ENCODE measurements at regions not wholly inside any gene's neighbourhood (a gene's known extent, or its start where the extent isn't known, plus 50 kb on each side); places are given as distances from the start of the nearest gene placed in this dataset.

GRCh38 chr10:36253731-36254130, 611.6 kb upstream of the FZD8 start:
- Histone ChIP-seq H3K4me1 (peaks cover 0 to 15% (median 7%) of the 10 kb centered on the region in 4 donors), H3K9me3 (no peaks in the 10 kb centered on the region), H3K36me3 (no peaks in the 10 kb centered on the region), H3K27ac (no peak overlapping the region), H3K27me3 (no peaks in the 10 kb centered on the region), H3K4me3 (no peak overlapping the region)
- intact Hi-C loops (cut with DNase I), result loop anchor here (10.0 kb wide), 1 partner anchor 609 kb away; the partner anchor contains the start of gene FZD8
- no peak for TF ChIP-seq EP300 (IDR thresholded peaks at IDR 0.05)
- no peak for TF ChIP-seq POLR2AphosphoS5 (IDR thresholded peaks at IDR 0.05)
- no peak for TF ChIP-seq POLR2A (IDR thresholded peaks at IDR 0.05)
- no peak for DNase-seq
- 62 to 80% methylated on average over 3 of the region's 3 CpGs for WGBS, 2 donors

GRCh38 chr10:36251068-36251467, 609.0 kb upstream of the FZD8 start:
- H3K27ac ChIP-seq, result no peak overlapping the region
- peaks cover 0 to 15% (median 7%) of the 10 kb centered on the region in 4 donors for H3K4me1 ChIP-seq
- H3K9me3 ChIP-seq, result no peaks in the 10 kb centered on the region
- H3K4me3 ChIP-seq, result no peak overlapping the region
- no peaks in the 10 kb centered on the region for H3K36me3 ChIP-seq
- 51 to 67% methylated on average over 4 of the region's 4 CpGs for WGBS, 2 donors
- no peak for TF ChIP-seq EP300 (IDR thresholded peaks at IDR 0.05)
- no peak for TF ChIP-seq CTCF (IDR thresholded peaks at IDR 0.05)
- TF ChIP-seq POLR2AphosphoS5 (IDR thresholded peaks at IDR 0.05), result no peak
- TF ChIP-seq POLR2A (IDR thresholded peaks at IDR 0.05), result no peak
- intact Hi-C loops (cut with DNase I), result loop anchor here (10.0 kb wide), 1 partner anchor 606 kb away; the partner anchor contains the start of gene FZD8
- no peaks in the 10 kb centered on the region for H3K27me3 ChIP-seq
- DNase-seq, result no peak

GRCh38 chr10:36248304-36248981, 606.3 kb upstream of the FZD8 start:
- TF ChIP-seq EP300 (IDR thresholded peaks at IDR 0.05) (no peak), CTCF (IDR thresholded peaks at IDR 0.05) (no peak), POLR2A (IDR thresholded peaks at IDR 0.05) (no peak), POLR2AphosphoS5 (IDR thresholded peaks at IDR 0.05) (no peak)
- Histone ChIP-seq H3K9me3 (no peaks in the 10 kb centered on the region), H3K4me3 (no peak overlapping the region), H3K4me1 (no peaks in the 10 kb centered on the region), H3K36me3 (no peaks in the 10 kb centered on the region), H3K27ac (peak overlapping the region in 1 of 4 donors; percentile 6), H3K27me3 (no peaks in the 10 kb centered on the region)
- intact Hi-C loops (cut with DNase I), result no loop called here
- DNase-seq, result no peak
- 83 to 84% methylated on average over 5 of the region's 5 CpGs for WGBS, 2 donors

GRCh38 chr10:36247478-36247877, 605.4 kb upstream of the FZD8 start:
- H3K4me1 ChIP-seq, result no peaks in the 10 kb centered on the region
- 53 to 72% methylated on average over 2 of the region's 2 CpGs for WGBS, 2 donors
- intact Hi-C loops (cut with DNase I), result no loop called here
- TF ChIP-seq EP300 (IDR thresholded peaks at IDR 0.05) (no peak), CTCF (IDR thresholded peaks at IDR 0.05) (no peak), POLR2A (IDR thresholded peaks at IDR 0.05) (no peak), POLR2AphosphoS5 (IDR thresholded peaks at IDR 0.05) (no peak)
- H3K27me3 ChIP-seq, result no peaks in the 10 kb centered on the region
- H3K9me3 ChIP-seq, result no peaks in the 10 kb centered on the region
- no peak overlapping the region for H3K27ac ChIP-seq
- no peak overlapping the region for H3K4me3 ChIP-seq
- no peaks in the 10 kb centered on the region for H3K36me3 ChIP-seq
- DNase-seq, result no peak

GRCh38 chr10:36236931-36237330, 594.8 kb upstream of the FZD8 start:
- WGBS, 2 donors, result 65 to 71% methylated on average over 2 of the region's 2 CpGs
- Histone ChIP-seq H3K27me3 (no peaks in the 10 kb centered on the region), H3K36me3 (no peaks in the 10 kb centered on the region), H3K4me3 (no peak overlapping the region), H3K9me3 (no peaks in the 10 kb centered on the region), H3K27ac (no peak overlapping the region), H3K4me1 (no peaks in the 10 kb centered on the region)
- intact Hi-C loops (cut with DNase I), result no loop called here
- TF ChIP-seq POLR2AphosphoS5 (IDR thresholded peaks at IDR 0.05) (no peak), CTCF (IDR thresholded peaks at IDR 0.05) (no peak), POLR2A (IDR thresholded peaks at IDR 0.05) (no peak), EP300 (IDR thresholded peaks at IDR 0.05) (no peak)
- no peak for DNase-seq
